ENCODE measurements at regions not wholly inside any gene's neighbourhood (a gene's known extent, or its start where the extent isn't known, plus 50 kb on each side); places are given as distances from the start of the nearest gene placed in this dataset.

DNA sequence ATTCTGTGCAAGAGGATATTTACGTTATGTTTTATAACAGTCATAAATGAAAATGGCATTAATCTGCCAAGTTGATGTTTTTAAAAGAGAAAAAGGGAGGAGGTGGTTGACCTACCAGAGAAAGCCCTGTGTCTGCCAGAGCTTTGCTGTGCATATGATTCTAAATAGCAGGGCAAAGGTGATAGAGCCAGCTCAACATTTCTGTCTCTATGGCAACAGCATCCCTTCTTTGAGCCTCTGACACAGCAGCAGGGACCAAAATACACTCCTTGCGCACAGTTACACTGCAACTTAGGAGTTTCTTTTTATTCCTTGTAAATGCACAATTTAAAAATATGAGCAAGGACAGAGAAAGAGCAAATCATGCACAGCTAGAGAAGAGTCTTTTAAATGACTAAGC is 133.3 kb upstream of the RAI2 start:
- TF ChIP-seq, protein P1, sequence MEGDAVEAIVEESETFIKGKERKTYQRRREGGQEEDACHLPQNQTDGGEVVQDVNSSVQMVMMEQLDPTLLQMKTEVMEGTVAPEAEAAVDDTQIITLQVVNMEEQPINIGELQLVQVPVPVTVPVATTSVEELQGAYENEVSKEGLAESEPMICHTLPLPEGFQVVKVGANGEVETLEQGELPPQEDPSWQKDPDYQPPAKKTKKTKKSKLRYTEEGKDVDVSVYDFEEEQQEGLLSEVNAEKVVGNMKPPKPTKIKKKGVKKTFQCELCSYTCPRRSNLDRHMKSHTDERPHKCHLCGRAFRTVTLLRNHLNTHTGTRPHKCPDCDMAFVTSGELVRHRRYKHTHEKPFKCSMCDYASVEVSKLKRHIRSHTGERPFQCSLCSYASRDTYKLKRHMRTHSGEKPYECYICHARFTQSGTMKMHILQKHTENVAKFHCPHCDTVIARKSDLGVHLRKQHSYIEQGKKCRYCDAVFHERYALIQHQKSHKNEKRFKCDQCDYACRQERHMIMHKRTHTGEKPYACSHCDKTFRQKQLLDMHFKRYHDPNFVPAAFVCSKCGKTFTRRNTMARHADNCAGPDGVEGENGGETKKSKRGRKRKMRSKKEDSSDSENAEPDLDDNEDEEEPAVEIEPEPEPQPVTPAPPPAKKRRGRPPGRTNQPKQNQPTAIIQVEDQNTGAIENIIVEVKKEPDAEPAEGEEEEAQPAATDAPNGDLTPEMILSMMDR (IDR thresholded peaks at IDR 0.05): no peak
- DNase-seq: no peak
- H3K4me1 ChIP-seq (ENCODE audit: insufficient read depth, low read length): no peaks in the 10 kb centered on the region
- CTCF ChIA-PET: no interaction called here
- ATAC-seq (ENCODE audit: poor library complexity): no peak
- H3K36me3 ChIP-seq (ENCODE audit: insufficient read depth, low read length): no peaks in the 10 kb centered on the region
- H3K27ac ChIP-seq (ENCODE audit: low read depth in 1 of 2, low read length in 2 of 2): no peak overlapping the region
- intact Hi-C loops (cut with DNase I, micrococcal nuclease): no loop called here
- Mint-ChIP-seq H3K27me3 (no peaks in the 10 kb centered on the region), H3K9me3 (no peaks in the 10 kb centered on the region), H3K4me3 (no peak overlapping the region), H3K27ac (no peak overlapping the region), H3K4me1 (ENCODE audit: low read depth) (peaks cover 2% of the 10 kb centered on the region), H3K36me3 (ENCODE audit: low read depth) (no peaks in the 10 kb centered on the region)
- no peaks in the 10 kb centered on the region for H3K27me3 ChIP-seq (ENCODE audit: control insufficient read depth in 1 of 2, insufficient read depth in 2 of 2, low read length in 2 of 2)
- H3K4me3 ChIP-seq (ENCODE audit: low read length): no peak overlapping the region
- POLR2A ChIA-PET: no interaction called here
- H3K9me3 ChIP-seq (ENCODE audit: control insufficient read depth in 1 of 2, insufficient read depth in 1 of 2, low read length in 2 of 2): no peaks in the 10 kb centered on the region

DNA sequence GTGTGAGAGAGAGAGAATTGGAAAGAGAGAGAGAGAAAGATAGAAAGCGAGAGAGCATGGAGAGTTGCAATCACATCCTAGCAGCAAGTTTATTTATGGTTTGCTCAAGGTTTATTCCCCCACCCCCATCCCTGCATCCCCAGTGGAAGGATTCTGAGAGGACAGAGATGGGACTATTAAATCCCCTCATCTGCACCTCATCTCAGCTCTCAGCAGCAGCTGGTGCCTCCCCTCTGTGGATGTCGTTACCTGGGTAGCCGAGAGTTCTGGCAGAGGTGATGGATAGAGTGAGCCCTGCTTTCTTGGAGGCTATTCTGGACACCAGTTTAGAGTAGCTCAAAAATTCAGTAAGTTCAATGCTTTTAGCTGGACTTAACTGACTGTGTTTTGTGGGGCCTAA is 132.0 kb upstream of the RAI2 start:
- DNase-seq: no peak
- TF ChIP-seq, protein P1 (IDR thresholded peaks at IDR 0.05): no peak
- H3K9me3 Mint-ChIP-seq: no peaks in the 10 kb centered on the region

DNA sequence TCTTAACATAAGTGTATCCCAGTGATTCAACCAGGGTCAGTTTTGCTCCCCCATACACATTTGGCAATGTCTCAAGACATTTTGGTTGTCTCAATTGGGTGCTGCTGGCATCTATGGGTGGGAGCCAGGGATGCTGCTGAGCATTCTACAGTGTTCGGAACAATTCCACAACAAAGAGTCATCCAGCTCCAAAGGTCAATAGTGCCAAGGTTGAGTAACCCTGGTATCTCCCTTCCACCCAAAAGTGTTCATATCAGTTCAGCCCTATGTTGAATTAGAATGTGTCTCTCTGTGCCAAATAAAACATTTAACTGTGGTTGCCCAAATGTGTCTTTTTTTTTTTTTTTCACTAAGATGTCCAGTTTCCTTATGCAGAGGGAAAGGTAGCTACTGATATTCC is 129.4 kb upstream of the RAI2 start:
- Mint-ChIP-seq H3K27ac (no peak overlapping the region), H3K4me1 (ENCODE audit: low read depth) (peaks cover 39% of the 10 kb centered on the region), H3K36me3 (ENCODE audit: low read depth) (no peaks in the 10 kb centered on the region), H3K4me3 (no peak overlapping the region), H3K27me3 (no peaks in the 10 kb centered on the region), H3K9me3 (no peaks in the 10 kb centered on the region)
- POLR2A ChIA-PET: no interaction called here
- intact Hi-C loops (cut with DNase I, micrococcal nuclease): no loop called here
- TF ChIP-seq, protein P1 (IDR thresholded peaks at IDR 0.05): no peak
- H3K4me1 ChIP-seq (ENCODE audit: insufficient read depth, low read length): peaks cover 3% of the 10 kb centered on the region
- no peak overlapping the region for H3K4me3 ChIP-seq (ENCODE audit: low read length)
- no peak overlapping the region for H3K27ac ChIP-seq (ENCODE audit: low read depth in 1 of 2, low read length in 2 of 2)
- H3K36me3 ChIP-seq (ENCODE audit: insufficient read depth, low read length): no peaks in the 10 kb centered on the region
- no peaks in the 10 kb centered on the region for H3K27me3 ChIP-seq (ENCODE audit: control insufficient read depth in 1 of 2, insufficient read depth in 2 of 2, low read length in 2 of 2)
- H3K9me3 ChIP-seq (ENCODE audit: control insufficient read depth in 1 of 2, insufficient read depth in 1 of 2, low read length in 2 of 2): no peaks in the 10 kb centered on the region
- DNase-seq (no peak), ATAC-seq (ENCODE audit: poor library complexity) (no peak)
- CTCF ChIA-PET: no interaction called here

More for the DNA sequence above, 132.0 kb upstream of the RAI2 start:
- Mint-ChIP-seq H3K27me3 (no peaks in the 10 kb centered on the region), H3K27ac (no peak overlapping the region), H3K4me1 (ENCODE audit: low read depth) (peaks cover 14% of the 10 kb centered on the region), H3K36me3 (ENCODE audit: low read depth) (no peaks in the 10 kb centered on the region), H3K4me3 (no peak overlapping the region)
- intact Hi-C loops (cut with DNase I, micrococcal nuclease): no loop called here
- POLR2A ChIA-PET: no interaction called here
- CTCF ChIA-PET: no interaction called here
- no peak for ATAC-seq (ENCODE audit: poor library complexity)
- H3K27me3 ChIP-seq (ENCODE audit: control insufficient read depth in 1 of 2, insufficient read depth in 2 of 2, low read length in 2 of 2): no peaks in the 10 kb centered on the region
- H3K4me3 ChIP-seq (ENCODE audit: low read length): no peak overlapping the region
- no peaks in the 10 kb centered on the region for H3K9me3 ChIP-seq (ENCODE audit: control insufficient read depth in 1 of 2, insufficient read depth in 1 of 2, low read length in 2 of 2)
- H3K36me3 ChIP-seq (ENCODE audit: insufficient read depth, low read length): no peaks in the 10 kb centered on the region
- no peaks in the 10 kb centered on the region for H3K4me1 ChIP-seq (ENCODE audit: insufficient read depth, low read length)
- no peak overlapping the region for H3K27ac ChIP-seq (ENCODE audit: low read depth in 1 of 2, low read length in 2 of 2)
